ENCODE measurements at regions not wholly inside any gene's neighbourhood (a gene's known extent, or its start where the extent isn't known, plus 50 kb on each side); places are given as distances from the start of the nearest gene placed in this dataset.

GRCh38 chr2:144607099-144607498 lies 87.2 kb upstream of the ZEB2 start:
- Histone ChIP-seq H3K36me3 (ENCODE audit: insufficient read depth, low read length, poor library complexity, severe bottlenecking) (no peaks in the 10 kb centered on the region), H3K27ac (ENCODE audit: low read depth, low read length, poor library complexity, severe bottlenecking) (no peak overlapping the region), H3K4me3 (ENCODE audit: low read depth, low read length, poor library complexity, severe bottlenecking) (no peak overlapping the region), H3K27me3 (replicated peaks; ENCODE audit: insufficient read depth, low read depth, low read length, poor library complexity) (no peaks in the 10 kb centered on the region), H3K4me1 (ENCODE audit: insufficient read depth, low read length, poor library complexity, severe bottlenecking) (no peaks in the 10 kb centered on the region), H3K9me3 (ENCODE audit: low read depth, low read length, poor library complexity, severe bottlenecking) (no peaks in the 10 kb centered on the region)
- no TSS peak for BruUV-seq (replicated peaks)
- TF ChIP-seq EZH2 (IDR thresholded peaks at IDR 0.05; ENCODE audit: borderline replicate concordance, low read depth, low read length, poor library complexity, severe bottlenecking) (no peak), CTCF (conservative IDR thresholded peaks at IDR 0.05; ENCODE audit: low read depth, low read length) (no peak)
- DNase-seq (ENCODE audit: low spot score): no peak
- ChIA-PET CTCF (no interaction called here), POLR2A (ENCODE audit: low non-redundant PET) (no interaction called here)
- intact Hi-C loops (cut with micrococcal nuclease; ENCODE audit: unreplicated experiment): no loop called here

- H3K9me3 ChIP-seq (ENCODE audit: low read depth, low read length, poor library complexity, severe bottlenecking): no peaks in the 10 kb centered on the region
- CTCF ChIA-PET: no interaction called here
- POLR2A ChIA-PET (ENCODE audit: low non-redundant PET): no interaction called here
- no peaks in the 10 kb centered on the region for H3K4me1 ChIP-seq (ENCODE audit: insufficient read depth, low read length, poor library complexity, severe bottlenecking)
- no TSS peak for BruUV-seq (replicated peaks)
- H3K27ac ChIP-seq (ENCODE audit: low read depth, low read length, poor library complexity, severe bottlenecking): no peak overlapping the region
- intact Hi-C loops (cut with micrococcal nuclease; ENCODE audit: unreplicated experiment): no loop called here
- no peaks in the 10 kb centered on the region for H3K36me3 ChIP-seq (ENCODE audit: insufficient read depth, low read length, poor library complexity, severe bottlenecking)
- no peak overlapping the region for H3K4me3 ChIP-seq (ENCODE audit: low read depth, low read length, poor library complexity, severe bottlenecking)
- TF ChIP-seq CTCF (conservative IDR thresholded peaks at IDR 0.05; ENCODE audit: low read depth, low read length) (no peak), EZH2 (IDR thresholded peaks at IDR 0.05; ENCODE audit: borderline replicate concordance, low read depth, low read length, poor library complexity, severe bottlenecking) (no peak)
- no peak for DNase-seq (ENCODE audit: low spot score)
- H3K27me3 ChIP-seq (replicated peaks; ENCODE audit: insufficient read depth, low read depth, low read length, poor library complexity): no peaks in the 10 kb centered on the region
Observed at GRCh38 chr2:144606466-144607095, 86.7 kb upstream of the ZEB2 start.

GRCh38 chr2:144605231-144605840 lies 85.4 kb upstream of the ZEB2 start:
- ChIA-PET CTCF (no interaction called here), POLR2A (ENCODE audit: low non-redundant PET) (no interaction called here)
- H3K4me3 ChIP-seq (ENCODE audit: low read depth, low read length, poor library complexity, severe bottlenecking): no peak overlapping the region
- BruUV-seq (replicated peaks): no TSS peak
- intact Hi-C loops (cut with micrococcal nuclease; ENCODE audit: unreplicated experiment): no loop called here
- no peak for TF ChIP-seq CTCF (conservative IDR thresholded peaks at IDR 0.05; ENCODE audit: low read depth, low read length)
- H3K4me1 ChIP-seq (ENCODE audit: insufficient read depth, low read length, poor library complexity, severe bottlenecking): no peaks in the 10 kb centered on the region
- H3K27me3 ChIP-seq (replicated peaks; ENCODE audit: insufficient read depth, low read depth, low read length, poor library complexity): no peaks in the 10 kb centered on the region
- no peaks in the 10 kb centered on the region for H3K9me3 ChIP-seq (ENCODE audit: low read depth, low read length, poor library complexity, severe bottlenecking)
- no peaks in the 10 kb centered on the region for H3K36me3 ChIP-seq (ENCODE audit: insufficient read depth, low read length, poor library complexity, severe bottlenecking)
- no peak for DNase-seq (ENCODE audit: low spot score)
- no peak overlapping the region for H3K27ac ChIP-seq (ENCODE audit: low read depth, low read length, poor library complexity, severe bottlenecking)
